HG03045 (cell line): ENCODE measurements at regions not wholly inside any gene's neighbourhood (a gene's known extent, or its start where the extent isn't known, plus 50 kb on each side); places are given as distances from the start of the nearest gene placed in this dataset.
A peak's percentile ranks its signal among the peaks of the same experiment; 100 is the strongest.
"Not testable (repeated sequence)": the region's sequence is repeated elsewhere in the genome, so short reads cannot be mapped to it uniquely, and the experiment has no call there.

ENCODE experiments used
- ATAC-seq: cut with Tn5 transposase; IDR thresholded peaks from one replicate; pipeline ENCODE4 v1.9.1; 2021; ENCODE audit warnings: mild to moderate bottlenecking, moderate library complexity; ENCODE audit not compliant: unreplicated experiment

GRCh38 chr6:113356139-113356538 lies 501.0 kb upstream of the MARCKS start:
- ATAC-seq: no peak

- no peak for ATAC-seq
Measured at GRCh38 chr6:113357041-113357440, 500.1 kb upstream of the MARCKS start.

- ATAC-seq: no peak
Measured at GRCh38 chr6:113358063-113358583, 499.0 kb upstream of the MARCKS start.

- no peak for ATAC-seq
Measured at GRCh38 chr6:113359155-113360140, 497.7 kb upstream of the MARCKS start.

GRCh38 chr6:113361014-113361645 lies 496.0 kb upstream of the MARCKS start:
- no peak for ATAC-seq

GRCh38 chr6:113362301-113363047 lies 494.7 kb upstream of the MARCKS start:
- ATAC-seq: no peak

GRCh38 chr6:113363048-113363798 lies 493.9 kb upstream of the MARCKS start:
- no peak for ATAC-seq

GRCh38 chr6:113363866-113364265 lies 493.3 kb upstream of the MARCKS start:
- no peak for ATAC-seq

GRCh38 chr6:113364766-113365165 lies 492.4 kb upstream of the MARCKS start:
- no peak for ATAC-seq

GRCh38 chr6:113365191-113365590 lies 492.0 kb upstream of the MARCKS start:
- no peak for ATAC-seq

GRCh38 chr6:113366505-113366904 lies 490.6 kb upstream of the MARCKS start:
- ATAC-seq: no peak

GRCh38 chr6:113370508-113371502 lies 486.3 kb upstream of the MARCKS start:
- ATAC-seq: no peak

GRCh38 chr6:113375466-113375865 lies 481.7 kb upstream of the MARCKS start:
- ATAC-seq: not testable (repeated sequence)

GRCh38 chr6:113375950-113376846 lies 480.9 kb upstream of the MARCKS start:
- ATAC-seq: no peak

- ATAC-seq: no peak
Measured at GRCh38 chr6:113376847-113377165, 480.3 kb upstream of the MARCKS start.

- peak; percentile 59 for ATAC-seq
Measured at GRCh38 chr6:113377362-113377942, 479.7 kb upstream of the MARCKS start.

GRCh38 chr6:113380591-113380990 lies 476.6 kb upstream of the MARCKS start:
- no peak for ATAC-seq

GRCh38 chr6:113381232-113381631 lies 475.9 kb upstream of the MARCKS start:
- ATAC-seq: no peak
